ENCODE measurements at regions not wholly inside any gene's neighbourhood (a gene's known extent, or its start where the extent isn't known, plus 50 kb on each side); places are given as distances from the start of the nearest gene placed in this dataset.

DNA sequence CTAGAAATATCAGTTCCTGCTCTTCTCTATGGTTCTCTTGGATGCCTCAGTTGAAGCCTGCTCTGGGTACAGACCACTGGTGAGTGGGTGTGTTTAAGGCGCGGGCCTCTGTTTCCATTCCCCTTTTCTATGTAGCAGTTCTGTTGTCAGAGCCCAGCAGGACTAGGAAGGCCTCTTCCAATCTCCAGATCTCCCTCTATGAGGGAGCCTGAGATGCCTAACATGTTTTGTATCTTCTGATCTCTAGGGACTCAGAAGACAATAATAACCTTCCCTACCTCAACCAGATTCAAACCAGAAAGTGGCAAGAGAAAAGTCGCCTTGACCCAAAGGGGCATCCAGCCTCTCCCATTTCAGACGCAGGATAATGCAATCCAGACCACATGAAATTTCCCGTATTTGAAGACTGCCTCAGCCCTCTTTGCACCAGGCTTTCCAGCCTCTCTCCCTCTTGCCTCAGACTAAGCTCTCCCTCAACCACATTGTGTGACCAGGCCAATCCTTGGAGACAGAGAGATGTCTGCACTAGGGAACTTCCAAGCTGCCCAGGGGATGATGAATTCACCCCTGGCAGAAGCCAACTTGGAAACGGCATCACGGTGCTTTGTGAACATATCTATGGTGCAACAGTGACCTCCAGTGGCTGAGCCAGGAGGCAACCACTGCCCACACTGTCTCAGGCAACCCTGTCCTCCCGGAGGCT lies 150.1 kb upstream of the UBASH3B start:
- WGBS (ENCODE audit: missing lambda C conversion rate): 28% methylated on average over 8 of the region's 8 CpGs
- no peaks in the 10 kb centered on the region for H3K9me3 ChIP-seq
- POLR2A ChIA-PET: interaction anchor here (0.6 to 0.7 kb wide), 2 partner anchors 8 to 366 kb away, joined by 3 to 6 read pairs; no protein-coding TSS in a partner anchor
- DNase-seq (ENCODE audit: low read depth in 1 of 2, low spot score in 1 of 2) (peak; percentile 41 to 73), FAIRE-seq (no peak), ATAC-seq (peak; percentile 96 to 99)
- peaks cover 6% of the 10 kb centered on the region; the same call in 1 of the 3 replicates for H3K4me1 ChIP-seq
- TF ChIP-seq HOXB5 (CRISPR knock-in tag; IDR thresholded peaks at IDR 0.05): no peak
- TF ChIP-seq, protein P1, sequence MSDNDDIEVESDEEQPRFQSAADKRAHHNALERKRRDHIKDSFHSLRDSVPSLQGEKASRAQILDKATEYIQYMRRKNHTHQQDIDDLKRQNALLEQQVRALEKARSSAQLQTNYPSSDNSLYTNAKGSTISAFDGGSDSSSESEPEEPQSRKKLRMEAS (IDR thresholded peaks at IDR 0.05): no peak
- no peak for TF ChIP-seq MYC (IDR thresholded peaks at IDR 0.05; ENCODE audit: borderline replicate concordance, low read length)
- no peak for TF ChIP-seq HOXA7 (CRISPR knock-in tag; IDR thresholded peaks at IDR 0.05)
- no peak for TF ChIP-seq FOSL2 (IDR thresholded peaks at IDR 0.05)
- no peak for TF ChIP-seq FOSL2 (CRISPR knock-in tag; IDR thresholded peaks at IDR 0.05)
- no peak for TF ChIP-seq RARB (CRISPR knock-in tag; IDR thresholded peaks at IDR 0.05)
- TF ChIP-seq, protein P2, sequence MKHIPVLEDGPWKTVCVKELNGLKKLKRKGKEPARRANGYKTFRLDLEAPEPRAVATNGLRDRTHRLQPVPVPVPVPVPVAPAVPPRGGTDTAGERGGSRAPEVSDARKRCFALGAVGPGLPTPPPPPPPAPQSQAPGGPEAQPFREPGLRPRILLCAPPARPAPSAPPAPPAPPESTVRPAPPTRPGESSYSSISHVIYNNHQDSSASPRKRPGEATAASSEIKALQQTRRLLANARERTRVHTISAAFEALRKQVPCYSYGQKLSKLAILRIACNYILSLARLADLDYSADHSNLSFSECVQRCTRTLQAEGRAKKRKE (CRISPR knock-in tag; IDR thresholded peaks at IDR 0.05; ENCODE audit: low read depth): no peak
- TF ChIP-seq SMC3 (IDR thresholded peaks at IDR 0.05): peak; percentile 88
- TF ChIP-seq, protein P3, sequence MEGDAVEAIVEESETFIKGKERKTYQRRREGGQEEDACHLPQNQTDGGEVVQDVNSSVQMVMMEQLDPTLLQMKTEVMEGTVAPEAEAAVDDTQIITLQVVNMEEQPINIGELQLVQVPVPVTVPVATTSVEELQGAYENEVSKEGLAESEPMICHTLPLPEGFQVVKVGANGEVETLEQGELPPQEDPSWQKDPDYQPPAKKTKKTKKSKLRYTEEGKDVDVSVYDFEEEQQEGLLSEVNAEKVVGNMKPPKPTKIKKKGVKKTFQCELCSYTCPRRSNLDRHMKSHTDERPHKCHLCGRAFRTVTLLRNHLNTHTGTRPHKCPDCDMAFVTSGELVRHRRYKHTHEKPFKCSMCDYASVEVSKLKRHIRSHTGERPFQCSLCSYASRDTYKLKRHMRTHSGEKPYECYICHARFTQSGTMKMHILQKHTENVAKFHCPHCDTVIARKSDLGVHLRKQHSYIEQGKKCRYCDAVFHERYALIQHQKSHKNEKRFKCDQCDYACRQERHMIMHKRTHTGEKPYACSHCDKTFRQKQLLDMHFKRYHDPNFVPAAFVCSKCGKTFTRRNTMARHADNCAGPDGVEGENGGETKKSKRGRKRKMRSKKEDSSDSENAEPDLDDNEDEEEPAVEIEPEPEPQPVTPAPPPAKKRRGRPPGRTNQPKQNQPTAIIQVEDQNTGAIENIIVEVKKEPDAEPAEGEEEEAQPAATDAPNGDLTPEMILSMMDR (IDR thresholded peaks at IDR 0.05): peak; percentile 76
- peak; percentile 88 to 89 for TF ChIP-seq RAD21 (conservative IDR thresholded peaks at IDR 0.05 in 1 of 2, IDR thresholded peaks at IDR 0.05 in 1 of 2)
- no peak for TF ChIP-seq JUNB (IDR thresholded peaks at IDR 0.05)
- TF ChIP-seq RCOR1 (IDR thresholded peaks at IDR 0.05; ENCODE audit: low read depth, low read length): no peak
- TF ChIP-seq HDAC2 (IDR thresholded peaks at IDR 0.05): no peak
- no peak for TF ChIP-seq ZC3H11A (IDR thresholded peaks at IDR 0.05)
- TF ChIP-seq, protein P4, sequence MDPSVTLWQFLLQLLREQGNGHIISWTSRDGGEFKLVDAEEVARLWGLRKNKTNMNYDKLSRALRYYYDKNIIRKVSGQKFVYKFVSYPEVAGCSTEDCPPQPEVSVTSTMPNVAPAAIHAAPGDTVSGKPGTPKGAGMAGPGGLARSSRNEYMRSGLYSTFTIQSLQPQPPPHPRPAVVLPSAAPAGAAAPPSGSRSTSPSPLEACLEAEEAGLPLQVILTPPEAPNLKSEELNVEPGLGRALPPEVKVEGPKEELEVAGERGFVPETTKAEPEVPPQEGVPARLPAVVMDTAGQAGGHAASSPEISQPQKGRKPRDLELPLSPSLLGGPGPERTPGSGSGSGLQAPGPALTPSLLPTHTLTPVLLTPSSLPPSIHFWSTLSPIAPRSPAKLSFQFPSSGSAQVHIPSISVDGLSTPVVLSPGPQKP (IDR thresholded peaks at IDR 0.05; ENCODE audit: low read depth, low read length): no peak
- no peak for TF ChIP-seq POLR2AphosphoS2 (conservative IDR thresholded peaks at IDR 0.05; ENCODE audit: low read length)
- peak overlapping the region; percentile 42 to 67; a peak in 4 of 6 replicates for H3K27ac ChIP-seq
- CTCF ChIA-PET: interaction anchor here (0.6 to 6.3 kb wide), 45 partner anchors 9 to 1702 kb away, joined by 3 to 78 read pairs (median 4); no protein-coding TSS in a partner anchor
- H3K4me3 ChIP-seq: no peak overlapping the region
- H3K4me2 ChIP-seq: no peak overlapping the region

DNA sequence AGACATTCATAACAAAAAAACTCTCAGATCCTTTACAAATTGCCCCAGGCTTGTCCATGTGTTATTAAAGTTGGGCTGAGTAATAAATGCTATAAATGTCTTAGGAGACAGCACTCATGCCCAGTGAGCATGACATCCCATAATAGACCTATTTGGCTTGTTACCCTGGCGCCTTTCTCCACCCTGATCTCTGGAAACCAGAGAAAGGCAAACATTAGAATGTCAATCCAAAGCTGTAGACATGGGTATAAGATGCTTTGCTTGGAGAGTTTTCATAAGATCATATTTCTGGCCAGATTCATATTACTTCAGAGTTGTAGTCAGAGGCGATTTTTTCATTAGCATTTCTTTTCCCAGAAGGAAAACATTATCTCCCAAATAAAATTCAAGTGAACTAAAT lies 161.3 kb upstream of the UBASH3B start:
- no peak overlapping the region for H3K27ac ChIP-seq
- WGBS (ENCODE audit: missing lambda C conversion rate): 6% methylated on average over 2 of the region's 2 CpGs
- H3K4me3 ChIP-seq: no peak overlapping the region
- H3K9me3 ChIP-seq: no peaks in the 10 kb centered on the region
- no peak for ATAC-seq
- no peak for FAIRE-seq
- POLR2A ChIA-PET: no interaction called here
- CTCF ChIA-PET: interaction anchor here (2.6 kb wide), 1 partner anchor 11 kb away, joined by 11 read pairs; no protein-coding TSS in a partner anchor
- DNase-seq (ENCODE audit: low read depth in 1 of 2, low spot score in 1 of 2): no peak
- H3K4me2 ChIP-seq: no peak overlapping the region
- TF ChIP-seq CEBPB (IDR thresholded peaks at IDR 0.05): no peak
- no peak for TF ChIP-seq ZC3H11A (IDR thresholded peaks at IDR 0.05)
- no peak for TF ChIP-seq HDAC2 (IDR thresholded peaks at IDR 0.05)
- no peak for TF ChIP-seq RARB (CRISPR knock-in tag; IDR thresholded peaks at IDR 0.05)
- TF ChIP-seq, protein P5, sequence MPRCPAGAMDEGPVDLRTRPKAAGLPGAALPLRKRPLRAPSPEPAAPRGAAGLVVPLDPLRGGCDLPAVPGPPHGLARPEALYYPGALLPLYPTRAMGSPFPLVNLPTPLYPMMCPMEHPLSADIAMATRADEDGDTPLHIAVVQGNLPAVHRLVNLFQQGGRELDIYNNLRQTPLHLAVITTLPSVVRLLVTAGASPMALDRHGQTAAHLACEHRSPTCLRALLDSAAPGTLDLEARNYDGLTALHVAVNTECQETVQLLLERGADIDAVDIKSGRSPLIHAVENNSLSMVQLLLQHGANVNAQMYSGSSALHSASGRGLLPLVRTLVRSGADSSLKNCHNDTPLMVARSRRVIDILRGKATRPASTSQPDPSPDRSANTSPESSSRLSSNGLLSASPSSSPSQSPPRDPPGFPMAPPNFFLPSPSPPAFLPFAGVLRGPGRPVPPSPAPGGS (IDR thresholded peaks at IDR 0.05): no peak
- TF ChIP-seq PHF8 (IDR thresholded peaks at IDR 0.05; ENCODE audit: borderline replicate concordance, low read depth): no peak
- TF ChIP-seq CBX8 (IDR thresholded peaks at IDR 0.05): no peak
- no peak for TF ChIP-seq HOXB5 (CRISPR knock-in tag; IDR thresholded peaks at IDR 0.05)
- no peak for TF ChIP-seq SMC3 (IDR thresholded peaks at IDR 0.05)
- no peak for TF ChIP-seq ESRRA (IDR thresholded peaks at IDR 0.05; ENCODE audit: borderline replicate concordance, low read length)
- TF ChIP-seq JUN (IDR thresholded peaks at IDR 0.05): no peak
- TF ChIP-seq MAFK (IDR thresholded peaks at IDR 0.05; ENCODE audit: partially characterized antibody): no peak
- TF ChIP-seq, protein P1 (IDR thresholded peaks at IDR 0.05): no peak
- TF ChIP-seq BHLHE40 (IDR thresholded peaks at IDR 0.05; ENCODE audit: low read depth, low read length): no peak
- no peak for TF ChIP-seq EHMT2 (IDR thresholded peaks at IDR 0.05; ENCODE audit: low read depth)
- no peak for TF ChIP-seq FOXS1 (CRISPR knock-in tag; IDR thresholded peaks at IDR 0.05)
- no peak for TF ChIP-seq HOXB13 (CRISPR knock-in tag; IDR thresholded peaks at IDR 0.05; ENCODE audit: low read depth)
- no peaks in the 10 kb centered on the region for H3K4me1 ChIP-seq

Data from A549 (cell line).